ENCODE measurements at regions not wholly inside any gene's neighbourhood (a gene's known extent, or its start where the extent isn't known, plus 50 kb on each side); places are given as distances from the start of the nearest gene placed in this dataset.

DNA sequence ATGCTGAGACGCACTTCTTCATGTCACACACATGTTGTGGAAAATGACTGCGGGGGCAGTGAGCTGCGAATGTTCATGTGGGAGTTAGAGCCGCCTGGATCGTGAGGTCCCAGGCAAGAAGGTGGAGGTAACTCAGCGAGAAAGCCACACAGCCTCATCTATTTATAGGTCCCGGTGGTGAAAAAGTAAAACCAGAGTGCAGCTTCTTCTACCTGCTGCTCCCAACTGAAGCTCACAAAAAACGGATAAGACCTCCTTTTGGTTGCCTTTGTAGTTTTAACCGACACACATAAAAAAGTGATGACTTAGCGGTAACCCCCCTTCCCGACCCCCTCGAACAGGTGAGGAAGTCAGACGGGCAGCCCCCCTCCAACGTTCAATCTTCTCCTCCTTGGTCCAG lies 276.9 kb downstream of the GATA3 start:
- TF ChIP-seq, protein P1, sequence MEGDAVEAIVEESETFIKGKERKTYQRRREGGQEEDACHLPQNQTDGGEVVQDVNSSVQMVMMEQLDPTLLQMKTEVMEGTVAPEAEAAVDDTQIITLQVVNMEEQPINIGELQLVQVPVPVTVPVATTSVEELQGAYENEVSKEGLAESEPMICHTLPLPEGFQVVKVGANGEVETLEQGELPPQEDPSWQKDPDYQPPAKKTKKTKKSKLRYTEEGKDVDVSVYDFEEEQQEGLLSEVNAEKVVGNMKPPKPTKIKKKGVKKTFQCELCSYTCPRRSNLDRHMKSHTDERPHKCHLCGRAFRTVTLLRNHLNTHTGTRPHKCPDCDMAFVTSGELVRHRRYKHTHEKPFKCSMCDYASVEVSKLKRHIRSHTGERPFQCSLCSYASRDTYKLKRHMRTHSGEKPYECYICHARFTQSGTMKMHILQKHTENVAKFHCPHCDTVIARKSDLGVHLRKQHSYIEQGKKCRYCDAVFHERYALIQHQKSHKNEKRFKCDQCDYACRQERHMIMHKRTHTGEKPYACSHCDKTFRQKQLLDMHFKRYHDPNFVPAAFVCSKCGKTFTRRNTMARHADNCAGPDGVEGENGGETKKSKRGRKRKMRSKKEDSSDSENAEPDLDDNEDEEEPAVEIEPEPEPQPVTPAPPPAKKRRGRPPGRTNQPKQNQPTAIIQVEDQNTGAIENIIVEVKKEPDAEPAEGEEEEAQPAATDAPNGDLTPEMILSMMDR (optimal IDR thresholded peaks at IDR 0.05 in 1 of 3, IDR thresholded peaks at IDR 0.05 in 1 of 3, conservative IDR thresholded peaks at IDR 0.05 in 1 of 3; ENCODE audit: extremely low read depth in 1 of 3, insufficient read depth in 2 of 3, low read length in 3 of 3): no peak
- no peak for TF ChIP-seq EZH2 (IDR thresholded peaks at IDR 0.05; ENCODE audit: low read length)
